IPS DF 4.7 (cell line): ENCODE measurements at regions not wholly inside any gene's neighbourhood (a gene's known extent, or its start where the extent isn't known, plus 50 kb on each side); places are given as distances from the start of the nearest gene placed in this dataset.
"Not testable (repeated sequence)": the region's sequence is repeated elsewhere in the genome, so short reads cannot be mapped to it uniquely, and the experiment has no call there.

Experiments
- DNase-seq: peaks from one replicate; pipeline ENCODE4 v3.0.0-alpha.2; 2013; ENCODE audit warnings: low spot score; ENCODE audit errors: extremely low read depth

DNA sequence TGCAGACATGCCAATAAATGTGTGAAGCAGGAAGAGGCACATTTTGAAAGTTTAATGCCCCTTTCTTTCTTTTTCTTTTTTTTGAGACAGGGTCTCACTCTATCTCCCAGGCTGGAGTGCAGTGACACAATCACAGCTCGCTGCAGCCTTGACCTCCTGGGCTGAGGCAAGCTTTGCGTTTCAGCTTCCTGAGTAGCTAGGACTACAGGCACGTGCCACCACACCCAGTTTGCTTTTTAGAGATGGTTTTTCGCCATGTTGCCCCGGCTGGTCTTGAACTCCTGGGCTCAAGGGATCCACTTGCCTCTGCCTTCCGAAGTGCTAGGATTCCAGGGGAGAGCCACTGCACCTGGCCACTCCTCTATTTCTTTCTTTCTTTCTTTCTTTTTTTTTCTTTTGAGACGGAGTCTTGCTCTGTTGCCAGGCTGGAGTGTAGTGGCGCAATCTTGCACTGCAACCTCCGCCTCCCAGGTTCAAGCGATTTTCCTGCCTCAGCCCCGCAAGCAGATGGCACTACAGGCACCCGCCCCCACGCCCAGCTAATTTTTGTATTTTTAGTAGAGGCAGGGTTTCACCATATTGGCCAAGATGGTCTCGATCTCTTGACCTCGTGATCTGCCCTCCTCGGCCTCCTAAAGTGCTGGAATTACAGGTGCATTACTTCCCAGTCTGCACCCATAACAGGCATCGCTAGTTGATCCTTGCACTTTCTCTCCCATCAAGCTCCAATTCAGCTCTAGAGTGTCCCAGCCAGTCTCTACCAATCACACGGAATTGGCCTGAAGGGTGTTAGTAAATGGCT, 77.5 kb upstream of the RUNX3 start:
- DNase-seq, result not testable (repeated sequence)

- no peak for DNase-seq
Measured at GRCh38 chr1:25006770-25007169, 76.7 kb upstream of the RUNX3 start.

- no peak for DNase-seq
Measured at GRCh38 chr1:25004355-25004754, 74.3 kb upstream of the RUNX3 start.

GRCh38 chr1:25003457-25004190, 73.5 kb upstream of the RUNX3 start:
- no peak for DNase-seq

- no peak for DNase-seq
Measured at GRCh38 chr1:25003000-25003399, 72.9 kb upstream of the RUNX3 start.

DNA sequence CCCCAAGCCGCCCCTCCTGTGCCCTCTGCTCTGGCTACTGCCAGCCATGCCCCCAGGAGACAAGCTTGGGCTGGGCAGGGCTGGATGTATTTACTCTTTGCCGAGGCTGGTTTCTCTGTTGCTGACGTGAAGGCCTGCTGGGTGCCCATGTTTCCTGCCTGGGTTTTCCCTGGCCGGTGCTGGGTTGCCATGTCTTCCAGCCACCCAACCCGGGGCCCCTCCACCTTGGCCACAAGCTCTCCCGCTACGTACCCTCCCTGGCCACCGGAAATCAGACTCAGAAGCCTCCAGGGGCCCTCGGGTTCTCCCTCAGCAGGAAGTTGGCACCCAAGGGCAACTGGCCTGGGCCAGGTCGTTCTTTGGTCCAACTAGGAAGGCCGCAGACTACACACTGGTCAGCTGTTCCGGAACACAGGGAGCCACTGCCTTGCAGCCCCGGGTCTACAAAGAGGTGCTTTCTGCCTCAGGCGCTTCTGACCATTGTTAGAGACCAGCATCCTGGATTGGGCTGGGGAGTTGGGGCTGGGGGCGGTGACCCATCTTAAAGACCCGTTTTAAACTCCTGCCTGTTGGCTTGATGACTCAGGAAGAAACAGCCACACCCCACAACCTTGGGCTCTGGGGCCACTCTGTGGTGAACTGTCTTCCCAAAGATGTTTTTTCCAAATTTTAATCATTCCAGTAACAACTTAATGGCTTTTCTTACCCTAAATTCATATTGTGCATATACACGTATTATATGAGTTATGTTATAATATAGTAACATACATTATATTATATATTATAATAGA, 71.2 kb upstream of the RUNX3 start:
- DNase-seq, result no peak

DNA sequence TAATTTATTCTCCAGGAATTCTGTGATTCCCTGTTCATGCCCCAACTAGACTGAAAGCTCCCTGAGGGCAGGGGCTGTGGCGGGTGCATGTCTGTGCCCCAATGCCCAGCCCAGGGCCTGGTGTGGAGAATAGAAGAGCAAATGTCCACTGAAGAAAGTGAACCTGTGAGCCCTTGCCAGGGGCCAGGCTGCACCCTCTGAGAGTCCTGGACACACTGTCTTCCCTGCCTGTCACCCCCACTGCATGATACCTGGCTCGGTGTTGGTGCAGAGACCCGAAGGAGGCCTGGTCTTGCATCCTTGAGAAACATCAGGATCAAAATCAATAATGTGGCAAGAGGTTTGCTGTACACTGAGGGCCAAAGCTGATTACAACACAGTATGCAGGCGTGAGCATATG, 69.8 kb upstream of the RUNX3 start:
- no peak for DNase-seq

DNA sequence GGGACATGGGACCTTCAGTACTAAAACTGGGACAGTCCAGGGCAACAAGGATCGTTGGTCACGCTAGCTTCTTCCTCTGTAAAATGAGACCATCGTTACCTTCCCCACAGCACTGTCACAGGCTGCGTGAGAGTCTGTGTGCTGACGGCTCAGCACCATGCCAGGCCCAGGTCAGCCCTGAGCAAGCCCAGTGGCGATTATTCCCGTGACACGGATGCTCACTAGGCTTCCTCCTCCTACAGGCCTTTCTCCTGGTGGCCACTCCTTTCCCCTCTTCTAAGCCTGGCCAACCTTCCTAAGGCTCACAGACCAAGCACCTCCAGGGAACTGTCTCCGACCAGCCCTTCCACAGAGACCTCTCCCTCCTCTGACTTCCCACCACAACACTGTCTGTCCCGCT, 69.3 kb upstream of the RUNX3 start:
- DNase-seq, result no peak

- DNase-seq, result no peak
Measured at GRCh38 chr1:24998563-24999245, 68.6 kb upstream of the RUNX3 start.

GRCh38 chr1:24996983-24997893, 67.2 kb upstream of the RUNX3 start:
- DNase-seq, result no peak

GRCh38 chr1:24996456-24996855, 66.4 kb upstream of the RUNX3 start:
- DNase-seq, result no peak

DNA sequence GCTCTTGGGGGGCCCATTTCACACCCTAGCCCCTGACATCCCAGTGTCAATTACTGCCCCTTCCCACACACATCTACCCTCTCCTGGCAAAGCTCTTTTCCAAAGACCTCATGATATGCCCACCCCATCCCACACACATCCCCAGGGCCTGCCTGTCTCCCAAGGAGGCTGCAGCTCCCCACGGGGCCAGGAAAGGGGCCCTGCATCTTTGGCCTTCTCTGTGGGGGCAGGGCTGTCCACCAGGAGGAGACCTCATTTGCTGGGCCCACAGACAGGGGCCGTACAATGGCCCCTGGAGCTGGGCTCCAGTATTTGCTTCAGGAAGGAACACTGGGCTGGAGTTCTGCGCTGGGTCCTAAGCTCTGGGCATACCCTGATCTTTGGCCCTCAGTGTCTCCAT, 65.6 kb upstream of the RUNX3 start:
- no peak for DNase-seq

DNA sequence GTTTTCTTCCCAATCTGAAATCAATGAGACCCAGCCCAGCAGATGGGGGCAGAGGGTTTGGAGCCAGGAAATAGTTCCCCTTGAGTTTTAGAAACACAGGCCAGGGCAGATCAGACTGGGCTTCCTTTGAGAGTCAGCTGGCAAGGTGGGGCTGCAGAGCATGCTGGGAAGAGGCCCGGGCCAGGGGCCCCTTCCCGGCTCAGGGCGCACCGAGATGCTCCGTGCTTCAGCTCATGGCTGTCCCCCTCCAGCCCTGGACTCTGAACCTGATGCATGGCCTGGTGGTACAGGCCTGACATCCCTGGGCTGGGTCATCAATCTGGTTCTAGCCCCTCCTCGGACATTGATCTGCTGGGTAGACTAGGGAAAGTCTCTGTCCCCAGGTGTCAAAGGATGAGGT, 65.1 kb upstream of the RUNX3 start:
- DNase-seq, result no peak

GRCh38 chr1:24993871-24994580, 64.0 kb upstream of the RUNX3 start:
- no peak for DNase-seq

DNA sequence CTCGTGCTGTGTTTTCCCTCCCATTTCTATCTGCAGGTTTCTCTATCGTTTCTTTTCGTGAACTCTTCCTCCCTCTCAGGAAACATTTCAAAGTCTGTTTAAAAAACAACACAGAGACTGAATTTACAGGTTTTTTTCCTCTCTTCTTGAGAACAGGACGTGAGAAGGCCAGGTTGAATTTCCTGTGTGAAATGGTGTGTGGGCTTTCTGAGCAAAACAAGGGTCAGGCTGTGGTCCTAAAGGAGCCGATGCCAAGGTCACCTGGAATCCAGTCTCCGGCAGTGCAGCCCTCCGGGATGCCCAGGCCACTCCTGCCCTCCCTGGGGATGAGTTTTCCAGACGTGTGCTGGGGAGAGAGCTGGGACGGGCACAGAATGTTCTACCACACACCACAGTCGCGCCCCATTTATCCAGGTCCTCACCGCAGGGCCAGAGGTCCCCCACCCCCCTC, 62.7 kb upstream of the RUNX3 start:
- DNase-seq, result no peak

DNA sequence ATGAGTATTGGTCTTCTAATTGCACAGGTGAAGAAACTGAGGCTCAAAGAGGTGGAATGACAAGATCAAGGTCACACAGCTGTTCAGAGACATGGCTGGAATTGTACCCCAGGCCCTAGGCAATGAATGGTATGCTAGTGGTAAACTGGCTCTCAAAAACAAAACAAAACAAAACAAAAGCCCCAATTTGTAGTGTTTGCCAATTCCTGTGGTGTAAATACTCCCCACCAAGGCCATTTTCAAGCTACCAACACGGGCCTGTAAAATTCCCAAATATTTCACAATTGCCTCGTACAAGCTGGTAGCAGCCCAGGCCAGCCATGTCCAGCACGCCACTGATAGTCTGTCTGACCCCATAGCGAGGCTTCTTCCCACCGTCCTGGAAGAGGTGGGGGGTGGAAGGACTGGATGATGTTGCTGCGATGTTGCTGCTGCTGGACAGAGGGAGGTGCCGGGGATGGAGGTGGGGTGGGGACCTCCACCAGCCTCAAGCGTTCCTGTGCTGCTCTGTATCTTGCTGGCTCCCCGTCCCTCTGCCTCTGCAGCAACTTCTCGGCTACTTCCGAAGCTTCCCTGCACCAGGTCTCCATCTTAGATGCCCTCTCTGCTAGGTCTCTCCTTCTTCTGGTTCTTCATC, 62.2 kb upstream of the RUNX3 start:
- no peak for DNase-seq

- no peak for DNase-seq
Measured at GRCh38 chr1:24991697-24992096, 61.6 kb upstream of the RUNX3 start.

DNA sequence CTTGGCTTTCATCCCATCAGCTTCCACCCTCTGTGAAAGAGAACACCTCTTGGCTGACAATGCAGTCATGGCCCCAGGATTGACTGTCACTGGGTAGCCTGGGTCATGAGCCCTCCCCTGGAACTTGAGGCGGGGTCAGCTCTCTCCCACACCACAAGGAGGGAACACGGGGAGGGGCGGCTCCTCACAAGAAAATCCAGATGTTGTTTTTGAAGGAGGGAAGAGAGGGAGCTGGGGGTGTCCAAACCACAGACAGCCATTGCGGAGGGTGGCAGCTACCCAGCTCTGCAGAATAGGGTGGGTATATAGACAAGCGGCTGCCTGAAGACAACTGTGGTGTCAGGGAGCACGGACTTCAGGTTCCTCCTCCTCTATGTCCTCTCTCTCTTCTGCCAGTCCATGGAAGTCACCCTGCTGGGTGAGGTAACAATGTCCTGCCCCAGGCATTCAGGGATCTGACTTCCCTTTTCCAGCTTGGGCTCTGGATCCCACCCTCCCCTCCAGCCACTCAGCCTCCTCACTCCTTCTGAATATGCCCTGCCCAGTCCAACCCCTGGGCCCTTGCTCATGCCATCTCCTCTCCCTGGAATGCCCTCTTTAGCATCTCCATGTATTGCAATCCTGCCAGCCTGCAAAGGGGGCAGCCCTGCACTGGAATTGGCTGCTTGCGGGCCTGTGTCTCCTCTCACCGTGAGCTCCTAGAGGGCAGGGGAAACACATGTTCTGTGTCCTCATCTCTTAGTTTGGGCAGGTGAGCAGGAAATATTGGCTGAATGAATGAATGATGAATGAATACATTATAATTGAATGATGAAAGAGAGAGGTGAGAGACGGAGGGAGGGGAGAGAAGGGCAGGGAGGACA, 60.9 kb upstream of the RUNX3 start:
- DNase-seq, result no peak
